ENCODE measurements at regions not wholly inside any gene's neighbourhood (a gene's known extent, or its start where the extent isn't known, plus 50 kb on each side); places are given as distances from the start of the nearest gene placed in this dataset.

DNA sequence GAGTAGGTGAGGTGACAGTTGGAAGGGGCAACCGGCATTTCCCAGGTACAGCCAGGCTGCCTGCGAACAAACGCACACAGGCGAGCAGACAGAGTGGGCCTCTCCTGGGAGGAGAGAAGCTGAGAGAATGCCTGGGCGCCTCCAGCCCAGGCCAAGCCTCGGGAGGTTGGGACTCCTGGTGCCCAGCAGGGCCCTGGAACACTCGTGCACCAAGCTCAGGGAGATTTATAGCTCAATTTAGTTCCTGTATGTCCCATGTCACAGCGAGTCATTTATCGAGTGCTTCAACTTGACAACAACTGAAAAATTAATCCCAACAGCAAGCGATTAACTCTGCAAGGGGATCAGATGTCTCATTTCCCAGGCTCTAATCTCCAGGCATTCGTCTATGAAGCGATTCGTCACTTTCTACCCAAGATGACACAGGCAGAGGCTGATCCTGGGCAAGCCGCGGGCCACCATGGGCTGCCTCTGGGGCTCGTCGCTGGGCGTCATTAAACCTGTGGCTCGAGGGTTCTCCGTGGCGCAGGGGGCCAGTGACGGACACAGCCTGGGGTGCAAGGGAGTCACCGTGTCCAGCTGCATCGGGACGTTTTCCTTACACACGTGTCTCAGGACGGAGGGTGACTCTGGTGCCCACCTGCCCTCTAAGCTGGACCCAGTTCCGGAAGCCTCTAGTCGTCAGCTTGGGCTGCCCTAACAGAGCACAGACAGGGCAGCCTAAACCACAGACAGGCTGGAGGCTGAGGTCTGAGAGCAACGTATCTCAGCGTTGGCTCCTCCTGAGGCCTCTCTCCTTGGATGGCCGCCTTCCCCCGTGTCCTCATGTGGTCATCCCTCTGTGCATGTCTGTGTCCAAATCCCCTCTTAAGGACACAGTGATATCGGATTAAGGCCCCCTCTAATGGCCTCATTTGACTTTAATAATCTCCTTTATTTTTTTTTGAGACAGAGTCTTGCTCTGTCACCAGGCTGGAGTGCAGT lies 154.1 kb downstream of the CTTN start:
- H3K9me2 ChIP-seq (replicated peaks; ENCODE audit: insufficient read depth, low read length), result no peaks in the 10 kb centered on the region
- H3K9me3 ChIP-seq (ENCODE audit: insufficient read depth, low read length), result no peaks in the 10 kb centered on the region
- no peak overlapping the region for H3K27ac ChIP-seq (ENCODE audit: low read depth, low read length)
- H3K36me3 ChIP-seq (ENCODE audit: low read length), result no peaks in the 10 kb centered on the region
- no peaks in the 10 kb centered on the region for H4K20me1 ChIP-seq (ENCODE audit: low read depth, low read length)
- H3K27me3 ChIP-seq (ENCODE audit: low read length), result no peaks in the 10 kb centered on the region
- no peak overlapping the region for H3K9ac ChIP-seq (ENCODE audit: low read length)
- no peak overlapping the region for H2AFZ ChIP-seq (ENCODE audit: low read depth, low read length, severe bottlenecking)
- no peak for TF ChIP-seq EZH2phosphoT487 (conservative IDR thresholded peaks at IDR 0.05; ENCODE audit: low read length)
- TF ChIP-seq CTCF (IDR thresholded peaks at IDR 0.05; ENCODE audit: insufficient read depth, low read length, poor library complexity, severe bottlenecking), result no peak
- no peaks in the 10 kb centered on the region for H3K79me2 ChIP-seq (ENCODE audit: insufficient read depth, low read length)
- no peak overlapping the region for H3K4me2 ChIP-seq (ENCODE audit: low read depth, low read length, poor library complexity, severe bottlenecking)
- no peaks in the 10 kb centered on the region for H3F3A ChIP-seq (ENCODE audit: insufficient read depth)
- H3K4me3 ChIP-seq (ENCODE audit: insufficient read depth, low read length, poor library complexity, severe bottlenecking), result no peak overlapping the region

GRCh38 chr11:70555078-70555477 lies 156.7 kb downstream of the CTTN start:
- H3K9me2 ChIP-seq (replicated peaks; ENCODE audit: insufficient read depth, low read length), result no peaks in the 10 kb centered on the region
- H4K20me1 ChIP-seq (ENCODE audit: low read depth, low read length), result no peaks in the 10 kb centered on the region
- no peak overlapping the region for H2AFZ ChIP-seq (ENCODE audit: low read depth, low read length, severe bottlenecking)
- H3K27me3 ChIP-seq (ENCODE audit: low read length), result no peaks in the 10 kb centered on the region
- H3K9ac ChIP-seq (ENCODE audit: low read length), result no peak overlapping the region
- no peaks in the 10 kb centered on the region for H3F3A ChIP-seq (ENCODE audit: insufficient read depth)
- no peaks in the 10 kb centered on the region for H3K9me3 ChIP-seq (ENCODE audit: insufficient read depth, low read length)
- no peak overlapping the region for H3K4me2 ChIP-seq (ENCODE audit: low read depth, low read length, poor library complexity, severe bottlenecking)
- no peak for TF ChIP-seq EZH2phosphoT487 (conservative IDR thresholded peaks at IDR 0.05; ENCODE audit: low read length)
- TF ChIP-seq CTCF (IDR thresholded peaks at IDR 0.05; ENCODE audit: insufficient read depth, low read length, poor library complexity, severe bottlenecking), result no peak
- H3K79me2 ChIP-seq (ENCODE audit: insufficient read depth, low read length), result no peaks in the 10 kb centered on the region
- H3K4me3 ChIP-seq (ENCODE audit: insufficient read depth, low read length, poor library complexity, severe bottlenecking), result no peak overlapping the region
- no peaks in the 10 kb centered on the region for H3K36me3 ChIP-seq (ENCODE audit: low read length)
- H3K27ac ChIP-seq (ENCODE audit: low read depth, low read length), result no peak overlapping the region

- H3K36me3 ChIP-seq (ENCODE audit: low read length), result no peaks in the 10 kb centered on the region
- H3K27ac ChIP-seq (ENCODE audit: low read depth, low read length), result no peak overlapping the region
- H4K20me1 ChIP-seq (ENCODE audit: low read depth, low read length), result no peaks in the 10 kb centered on the region
- no peak for TF ChIP-seq CTCF (IDR thresholded peaks at IDR 0.05; ENCODE audit: insufficient read depth, low read length, poor library complexity, severe bottlenecking)
- no peak for TF ChIP-seq EZH2phosphoT487 (conservative IDR thresholded peaks at IDR 0.05; ENCODE audit: low read length)
- H3K9ac ChIP-seq (ENCODE audit: low read length), result no peak overlapping the region
- no peak overlapping the region for H2AFZ ChIP-seq (ENCODE audit: low read depth, low read length, severe bottlenecking)
- H3K9me2 ChIP-seq (replicated peaks; ENCODE audit: insufficient read depth, low read length), result no peaks in the 10 kb centered on the region
- no peaks in the 10 kb centered on the region for H3F3A ChIP-seq (ENCODE audit: insufficient read depth)
- no peaks in the 10 kb centered on the region for H3K27me3 ChIP-seq (ENCODE audit: low read length)
- no peaks in the 10 kb centered on the region for H3K9me3 ChIP-seq (ENCODE audit: insufficient read depth, low read length)
- no peaks in the 10 kb centered on the region for H3K79me2 ChIP-seq (ENCODE audit: insufficient read depth, low read length)
- no peak overlapping the region for H3K4me3 ChIP-seq (ENCODE audit: insufficient read depth, low read length, poor library complexity, severe bottlenecking)
- H3K4me2 ChIP-seq (ENCODE audit: low read depth, low read length, poor library complexity, severe bottlenecking), result no peak overlapping the region
Observed at GRCh38 chr11:70556884-70557741, 158.8 kb downstream of the CTTN start.
